Neural progenitor cell (in vitro differentiated cells): ENCODE measurements at regions not wholly inside any gene's neighbourhood (a gene's known extent, or its start where the extent isn't known, plus 50 kb on each side); places are given as distances from the start of the nearest gene placed in this dataset.

Experiments
- DNase-seq: peaks from one replicate; pipeline ENCODE4 v3.0.0-alpha.2; 2016; ENCODE audit warnings: low spot score
- H2AFZ ChIP-seq: fragments of 200-600 bp; sonication (generic); replicated peaks from 2 replicates; pipeline ENCODE4 v1.6.1; 2016; ENCODE audit warnings: antibody characterized with exemption
- H3F3A ChIP-seq: fragments of 200-600 bp; sonication (generic); 2 replicates; pipeline ENCODE4 v1.6.1; 2016; ENCODE audit warnings: antibody characterized with exemption, low read depth
- H3K27ac ChIP-seq: fragments of 200-600 bp; sonication (generic); 2 replicates; pipeline ENCODE4 v1.5.1; 2016; ENCODE audit warnings: mild to moderate bottlenecking
- H3K27me3 ChIP-seq: fragments of 200-600 bp; sonication (generic); 2 replicates; pipeline ENCODE4 v1.6.1; 2016; ENCODE audit warnings: mild to moderate bottlenecking, moderate library complexity
- H3K36me3 ChIP-seq: fragments of 200-600 bp; sonication (generic); 2 replicates; pipeline ENCODE4 v1.5.1; 2016
- H3K4me1 ChIP-seq: fragments of 200-600 bp; sonication (generic); 2 replicates; pipeline ENCODE4 v1.6.1; 2016; ENCODE audit warnings: mixed run types
- H3K4me2 ChIP-seq: fragments of 200-600 bp; sonication (generic); 2 replicates; pipeline ENCODE4 v1.6.1; 2016
- H3K4me3 ChIP-seq: fragments of 200-600 bp; sonication (generic); 2 replicates; pipeline ENCODE4 v1.5.1; 2016
- H3K79me2 ChIP-seq: fragments of 200-600 bp; sonication (generic); 2 replicates; pipeline ENCODE4 v1.6.1; 2016; ENCODE audit warnings: low read depth
- H3K9ac ChIP-seq: fragments of 200-600 bp; sonication (generic); 2 replicates; pipeline ENCODE4 v1.6.1; 2016
- H3K9me3 ChIP-seq: fragments of 200-600 bp; sonication (generic); 2 replicates; pipeline ENCODE4 v1.5.1; 2016; ENCODE audit warnings: low read depth
- H4K20me1 ChIP-seq: fragments of 200-600 bp; sonication (generic); 2 replicates; pipeline ENCODE4 v1.6.1; 2016; ENCODE audit warnings: low read depth
- H3K27ac Mint-ChIP-seq: 3 replicates; pipeline ENCODE4 v1.8.0; 2021; ENCODE audit warnings: mixed read lengths
- H3K27me3 Mint-ChIP-seq: 2 replicates; pipeline ENCODE4 v1.8.0; 2022; ENCODE audit warnings: low read depth, mild to moderate bottlenecking, inconsistent platforms, moderate library complexity, mixed read lengths; ENCODE audit not compliant: insufficient read depth
- H3K36me3 Mint-ChIP-seq: 3 replicates; pipeline ENCODE4 v1.8.0; 2021; ENCODE audit warnings: mixed read lengths
- H3K4me1 Mint-ChIP-seq: 3 replicates; pipeline ENCODE4 v1.8.0; 2021; ENCODE audit warnings: mixed read lengths
- H3K4me3 Mint-ChIP-seq: 3 replicates; pipeline ENCODE4 v1.8.0; 2021; ENCODE audit warnings: mild to moderate bottlenecking, moderate library complexity, mixed read lengths
- H3K9me3 Mint-ChIP-seq: 3 replicates; pipeline ENCODE4 v1.8.0; 2020; ENCODE audit warnings: mixed read lengths
- CTCF ChIP-seq: fragments of 200-600 bp; sonication (generic); IDR thresholded peaks from 2 replicates; pipeline ENCODE4 v1.5.1; 2017; ENCODE audit warnings: antibody characterized with exemption, mild to moderate bottlenecking
- EZH2 ChIP-seq: fragments of 200-600 bp; sonication (generic); IDR thresholded peaks from 2 replicates; pipeline ENCODE4 v1.6.1; 2017; ENCODE audit warnings: antibody characterized with exemption, mild to moderate bottlenecking, moderate library complexity
- EZH2phosphoT487 ChIP-seq: fragments of 200-600 bp; sonication (generic); IDR thresholded peaks from 2 replicates; pipeline ENCODE4 v1.6.1; 2017; ENCODE audit warnings: antibody characterized with exemption

DNA sequence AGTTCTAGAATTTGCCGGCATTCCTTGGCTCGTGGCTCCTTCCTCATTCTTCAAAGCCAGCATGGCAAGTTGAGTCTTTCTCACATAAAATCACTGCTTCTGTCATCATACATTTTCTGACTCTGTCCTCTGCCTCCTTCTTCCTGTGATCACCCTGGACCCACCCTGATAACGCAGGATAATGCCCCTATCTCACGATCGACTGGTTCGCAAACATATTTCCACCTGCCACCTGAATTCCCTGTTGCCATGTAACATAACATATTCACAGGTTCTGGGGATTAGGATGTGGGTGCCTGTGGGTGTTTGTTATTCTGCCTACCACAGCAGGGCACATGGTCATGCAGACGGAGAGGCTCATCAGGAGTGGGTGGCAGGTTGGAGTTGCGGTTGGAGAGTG is 177.7 kb downstream of the NHLRC3 start:
- TF ChIP-seq EZH2phosphoT487 (no peak), CTCF (no peak), EZH2 (no peak)

DNA sequence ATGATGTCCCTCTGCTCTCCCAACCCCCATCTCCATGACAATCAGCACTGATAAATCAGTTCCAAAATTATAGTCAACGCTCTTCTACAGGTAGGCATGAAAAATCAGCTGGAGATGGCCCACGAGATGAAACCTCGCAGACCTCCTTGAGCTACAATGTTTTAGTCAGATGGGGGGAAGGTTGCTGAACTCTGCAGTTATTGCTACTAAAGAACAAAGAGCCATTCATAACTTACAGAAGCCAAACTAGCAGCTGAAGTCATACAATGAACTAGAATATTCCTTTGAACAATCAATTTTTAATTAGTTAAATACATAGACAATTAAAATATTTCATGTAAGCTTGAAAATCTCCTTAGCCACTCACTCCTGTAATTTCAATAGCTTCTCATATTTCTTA is 179.2 kb downstream of the NHLRC3 start:
- Histone ChIP-seq H3K27ac (no peak overlapping the region), H3K9me3 (no peaks in the 10 kb centered on the region), H3K36me3 (no peaks in the 10 kb centered on the region), H3K9ac (no peak overlapping the region), H3K4me1 (no peaks in the 10 kb centered on the region), H3K4me2 (no peak overlapping the region), H3K27me3 (no peaks in the 10 kb centered on the region), H3F3A (no peaks in the 10 kb centered on the region), H2AFZ (no peak overlapping the region), H4K20me1 (no peaks in the 10 kb centered on the region), H3K79me2 (no peaks in the 10 kb centered on the region), H3K4me3 (no peak overlapping the region)
- peaks cover 5% of the 10 kb centered on the region for H3K27me3 Mint-ChIP-seq
- peaks cover 14% of the 10 kb centered on the region for H3K9me3 Mint-ChIP-seq
- DNase-seq, result no peak
- no peak overlapping the region for H3K27ac Mint-ChIP-seq
- TF ChIP-seq EZH2, result no peak
- TF ChIP-seq EZH2phosphoT487, result no peak
- TF ChIP-seq CTCF, result no peak
- H3K4me3 Mint-ChIP-seq, result no peak overlapping the region
- no peaks in the 10 kb centered on the region for H3K4me1 Mint-ChIP-seq
- peaks cover 2% of the 10 kb centered on the region for H3K36me3 Mint-ChIP-seq

More for the DNA sequence above, 177.7 kb downstream of the NHLRC3 start:
- Histone ChIP-seq H2AFZ (no peak overlapping the region), H3K9ac (no peak overlapping the region), H3K4me1 (no peaks in the 10 kb centered on the region), H3K4me2 (no peak overlapping the region), H3K4me3 (no peak overlapping the region), H3K27me3 (no peaks in the 10 kb centered on the region), H3K9me3 (no peaks in the 10 kb centered on the region), H3K79me2 (no peaks in the 10 kb centered on the region), H3K36me3 (no peaks in the 10 kb centered on the region), H4K20me1 (no peaks in the 10 kb centered on the region), H3F3A (no peaks in the 10 kb centered on the region), H3K27ac (no peak overlapping the region)
- Mint-ChIP-seq H3K9me3 (peaks cover 11% of the 10 kb centered on the region), H3K4me3 (no peak overlapping the region), H3K4me1 (no peaks in the 10 kb centered on the region), H3K27me3 (peaks cover 3% of the 10 kb centered on the region), H3K36me3 (peaks cover 2% of the 10 kb centered on the region), H3K27ac (no peak overlapping the region)
- DNase-seq, result no peak

- Mint-ChIP-seq H3K36me3 (peaks cover 3% of the 10 kb centered on the region), H3K27me3 (peaks cover 2% of the 10 kb centered on the region), H3K27ac (no peak overlapping the region), H3K9me3 (peaks cover 18% of the 10 kb centered on the region), H3K4me1 (peaks cover 7% of the 10 kb centered on the region), H3K4me3 (no peak overlapping the region)
- no peaks in the 10 kb centered on the region for H4K20me1 ChIP-seq
- no peak overlapping the region for H2AFZ ChIP-seq
- no peak overlapping the region for H3K4me3 ChIP-seq
- no peaks in the 10 kb centered on the region for H3K79me2 ChIP-seq
- H3K4me1 ChIP-seq, result peaks cover 10% of the 10 kb centered on the region
- no peaks in the 10 kb centered on the region for H3K36me3 ChIP-seq
- H3F3A ChIP-seq, result peaks cover 6% of the 10 kb centered on the region
- no peaks in the 10 kb centered on the region for H3K27me3 ChIP-seq
- H3K9me3 ChIP-seq, result no peaks in the 10 kb centered on the region
- no peak for DNase-seq
- TF ChIP-seq EZH2phosphoT487, result no peak
- no peak for TF ChIP-seq CTCF
- no peak for TF ChIP-seq EZH2
- no peak overlapping the region for H3K4me2 ChIP-seq
- no peak overlapping the region for H3K27ac ChIP-seq
- no peak overlapping the region for H3K9ac ChIP-seq
Measured at GRCh38 chr13:39224671-39225240, 186.5 kb downstream of the NHLRC3 start.
